NCI-H69 (cell line): ENCODE measurements at regions not wholly inside any gene's neighbourhood (a gene's known extent, or its start where the extent isn't known, plus 50 kb on each side); places are given as distances from the start of the nearest gene placed in this dataset.
A peak's percentile ranks its signal among the peaks of the same experiment; 100 is the strongest.

Source experiments
- DNase-seq: peaks from one replicate; lab custom pipeline; 2025; lab: John Stamatoyannopoulos, UW

- DNase-seq = no peak
Measured at GRCh38 chr19:56947206-56947605, 106.7 kb upstream of the PEG3 start.

GRCh38 chr19:56949626-56950025, 109.1 kb upstream of the PEG3 start:
- DNase-seq = no peak

GRCh38 chr19:56951672-56952071, 111.1 kb upstream of the PEG3 start:
- no peak for DNase-seq

GRCh38 chr19:56953470-56953869, 112.9 kb upstream of the PEG3 start:
- no peak for DNase-seq

GRCh38 chr19:56955637-56956216, 115.2 kb upstream of the PEG3 start:
- no peak for DNase-seq

GRCh38 chr19:56956503-56957226, 116.1 kb upstream of the PEG3 start:
- DNase-seq = no peak

GRCh38 chr19:56959205-56959604, 118.7 kb upstream of the PEG3 start:
- DNase-seq = no peak

GRCh38 chr19:56960959-56961543, 120.5 kb upstream of the PEG3 start:
- no peak for DNase-seq

GRCh38 chr19:56964410-56964920, 123.9 kb upstream of the PEG3 start:
- no peak for DNase-seq

GRCh38 chr19:56966225-56966696, 125.7 kb upstream of the PEG3 start:
- DNase-seq = no peak

- DNase-seq = no peak
Measured at GRCh38 chr19:56966697-56967299, 126.3 kb upstream of the PEG3 start.

GRCh38 chr19:56969156-56969555, 128.6 kb upstream of the PEG3 start:
- no peak for DNase-seq

- DNase-seq = no peak
Measured at GRCh38 chr19:56969759-56970178, 129.2 kb upstream of the PEG3 start.

- DNase-seq = no peak
Measured at GRCh38 chr19:56971230-56971629, 130.7 kb upstream of the PEG3 start.

- no peak for DNase-seq
Measured at GRCh38 chr19:56972291-56972841, 131.8 kb upstream of the PEG3 start.

GRCh38 chr19:56973713-56974555, 133.4 kb upstream of the PEG3 start:
- DNase-seq = peak; percentile 69

- no peak for DNase-seq
Measured at GRCh38 chr19:56974556-56975207, 134.2 kb upstream of the PEG3 start.

GRCh38 chr19:56976300-56976699, 135.8 kb upstream of the PEG3 start:
- DNase-seq = no peak

GRCh38 chr19:56976995-56977906, 136.7 kb upstream of the PEG3 start:
- no peak for DNase-seq

- DNase-seq = no peak
Measured at GRCh38 chr19:56978023-56978565, 137.6 kb upstream of the PEG3 start.
